KBM-7 (cell line): ENCODE measurements at regions not wholly inside any gene's neighbourhood (a gene's known extent, or its start where the extent isn't known, plus 50 kb on each side); places are given as distances from the start of the nearest gene placed in this dataset.
"Not testable (repeated sequence)": the region's sequence is repeated elsewhere in the genome, so short reads cannot be mapped to it uniquely, and the experiment has no call there.

ENCODE experiments used
- DNase-seq: peaks from one replicate; pipeline ENCODE4 v3.0.0-alpha.2; 2015
- in situ Hi-C: fragments of 300-500 bp; cut with MboI; formaldehyde crosslinking; loops from 2 replicates; pipeline ENCODE4 v1.14.3; 2020; ENCODE audit warnings: low sequenced_read_pairs, low pct_unique_long_range_greater_than_20kb, mixed read lengths

- DNase-seq: no peak
- in situ Hi-C loops: no loop called here
Observed at GRCh38 chr1:189149547-189150375, 1327.9 kb downstream of the BRINP3 start.

GRCh38 chr1:189150624-189151023 is 1327.0 kb downstream of the BRINP3 start:
- no peak for DNase-seq
- in situ Hi-C loops: no loop called here

- in situ Hi-C loops: no loop called here
- no peak for DNase-seq
Observed at GRCh38 chr1:189151361-189151760, 1326.3 kb downstream of the BRINP3 start.

GRCh38 chr1:189152685-189153084 is 1325.0 kb downstream of the BRINP3 start:
- in situ Hi-C loops: no loop called here
- no peak for DNase-seq

GRCh38 chr1:189158155-189158554 is 1319.5 kb downstream of the BRINP3 start:
- DNase-seq: no peak

GRCh38 chr1:189175889-189176288 is 1301.8 kb downstream of the BRINP3 start:
- in situ Hi-C loops: no loop called here

More at GRCh38 chr1:189158155-189158554, 1319.5 kb downstream of the BRINP3 start:
- in situ Hi-C loops: no loop called here

GRCh38 chr1:189180057-189180456 is 1297.6 kb downstream of the BRINP3 start:
- in situ Hi-C loops: no loop called here

More at GRCh38 chr1:189175889-189176288, 1301.8 kb downstream of the BRINP3 start:
- no peak for DNase-seq

GRCh38 chr1:189185097-189185496 is 1292.6 kb downstream of the BRINP3 start:
- no peak for DNase-seq
- in situ Hi-C loops: no loop called here

More at GRCh38 chr1:189180057-189180456, 1297.6 kb downstream of the BRINP3 start:
- no peak for DNase-seq

- in situ Hi-C loops: no loop called here
- DNase-seq: no peak
Observed at GRCh38 chr1:189192741-189193520, 1284.7 kb downstream of the BRINP3 start.

- in situ Hi-C loops: no loop called here
- DNase-seq: no peak
Observed at GRCh38 chr1:189205863-189206262, 1271.8 kb downstream of the BRINP3 start.

GRCh38 chr1:189206617-189207016 is 1271.0 kb downstream of the BRINP3 start:
- DNase-seq: no peak
- in situ Hi-C loops: no loop called here

GRCh38 chr1:189211742-189212141 is 1265.9 kb downstream of the BRINP3 start:
- in situ Hi-C loops: no loop called here
- DNase-seq: no peak

GRCh38 chr1:189212606-189213005 is 1265.1 kb downstream of the BRINP3 start:
- no peak for DNase-seq

GRCh38 chr1:189216886-189217285 is 1260.8 kb downstream of the BRINP3 start:
- no peak for DNase-seq
- in situ Hi-C loops: no loop called here

More at GRCh38 chr1:189212606-189213005, 1265.1 kb downstream of the BRINP3 start:
- in situ Hi-C loops: no loop called here

GRCh38 chr1:189217646-189218045 is 1260.0 kb downstream of the BRINP3 start:
- in situ Hi-C loops: no loop called here
- DNase-seq: no peak

- in situ Hi-C loops: no loop called here
- DNase-seq: peak; percentile 3
Observed at GRCh38 chr1:189220750-189221149, 1256.9 kb downstream of the BRINP3 start.

- in situ Hi-C loops, DNase-seq: not testable (repeated sequence)
Observed at GRCh38 chr1:189225794-189226145, 1251.9 kb downstream of the BRINP3 start.

- in situ Hi-C loops: no loop called here
- no peak for DNase-seq
Observed at GRCh38 chr1:189226779-189227178, 1250.9 kb downstream of the BRINP3 start.

- in situ Hi-C loops: no loop called here
- DNase-seq: no peak
Observed at GRCh38 chr1:189237008-189237407, 1240.7 kb downstream of the BRINP3 start.
